ENCODE measurements at regions not wholly inside any gene's neighbourhood (a gene's known extent, or its start where the extent isn't known, plus 50 kb on each side); places are given as distances from the start of the nearest gene placed in this dataset.

DNA sequence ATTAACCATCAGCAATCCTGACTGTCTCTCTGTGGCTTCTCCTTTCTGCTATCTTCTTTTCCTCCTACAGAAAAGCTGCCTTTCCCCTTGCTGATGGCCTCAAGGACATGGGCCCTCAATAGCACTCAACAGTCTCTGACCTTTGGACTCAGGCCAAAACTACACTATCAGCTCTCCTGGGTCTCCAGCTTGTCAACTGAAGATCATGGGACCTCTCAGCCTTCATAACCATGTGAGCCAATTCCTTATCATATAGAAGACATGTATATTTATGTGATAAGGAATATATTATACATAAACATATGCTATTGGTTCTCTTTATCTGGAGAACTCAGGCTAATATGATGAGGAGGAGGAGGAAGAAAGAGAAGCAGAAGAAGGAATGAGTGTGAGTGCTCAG lies 91.8 kb upstream of the GJB5 start:
- DNase-seq (no peak), ATAC-seq (ENCODE audit: insufficient read depth, low read depth) (no peak)
- Histone ChIP-seq H2AFZ (ENCODE audit: low read depth, low read length) (no peak overlapping the region), H3K4me1 (ENCODE audit: insufficient read depth, low read length) (no peaks in the 10 kb centered on the region), H3K9me3 (ENCODE audit: insufficient read depth, low read length, severe bottlenecking) (no peaks in the 10 kb centered on the region), H3K4me3 (ENCODE audit: low read depth in 1 of 2, low read length in 2 of 2) (no peak overlapping the region), H3K27ac (ENCODE audit: low read length) (no peak overlapping the region), H3K79me2 (ENCODE audit: insufficient read depth, low read length) (no peaks in the 10 kb centered on the region), H3K27me3 (ENCODE audit: insufficient read depth, low read length, poor library complexity) (peaks cover 10% of the 10 kb centered on the region), H3K4me2 (ENCODE audit: insufficient read depth, low read length) (no peak overlapping the region), H3K9ac (ENCODE audit: low read depth, low read length) (no peak overlapping the region), H4K20me1 (ENCODE audit: insufficient read depth, low read length) (no peaks in the 10 kb centered on the region), H3K36me3 (ENCODE audit: insufficient read depth, low read length) (no peaks in the 10 kb centered on the region)
- no peak for TF ChIP-seq EZH2 (IDR thresholded peaks at IDR 0.05; ENCODE audit: borderline replicate concordance, low read depth, low read length, severe bottlenecking)
- TF ChIP-seq, protein P1, sequence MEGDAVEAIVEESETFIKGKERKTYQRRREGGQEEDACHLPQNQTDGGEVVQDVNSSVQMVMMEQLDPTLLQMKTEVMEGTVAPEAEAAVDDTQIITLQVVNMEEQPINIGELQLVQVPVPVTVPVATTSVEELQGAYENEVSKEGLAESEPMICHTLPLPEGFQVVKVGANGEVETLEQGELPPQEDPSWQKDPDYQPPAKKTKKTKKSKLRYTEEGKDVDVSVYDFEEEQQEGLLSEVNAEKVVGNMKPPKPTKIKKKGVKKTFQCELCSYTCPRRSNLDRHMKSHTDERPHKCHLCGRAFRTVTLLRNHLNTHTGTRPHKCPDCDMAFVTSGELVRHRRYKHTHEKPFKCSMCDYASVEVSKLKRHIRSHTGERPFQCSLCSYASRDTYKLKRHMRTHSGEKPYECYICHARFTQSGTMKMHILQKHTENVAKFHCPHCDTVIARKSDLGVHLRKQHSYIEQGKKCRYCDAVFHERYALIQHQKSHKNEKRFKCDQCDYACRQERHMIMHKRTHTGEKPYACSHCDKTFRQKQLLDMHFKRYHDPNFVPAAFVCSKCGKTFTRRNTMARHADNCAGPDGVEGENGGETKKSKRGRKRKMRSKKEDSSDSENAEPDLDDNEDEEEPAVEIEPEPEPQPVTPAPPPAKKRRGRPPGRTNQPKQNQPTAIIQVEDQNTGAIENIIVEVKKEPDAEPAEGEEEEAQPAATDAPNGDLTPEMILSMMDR (IDR thresholded peaks at IDR 0.05; ENCODE audit: borderline replicate concordance, extremely low read depth, low read length, poor library complexity, severe bottlenecking), result no peak

DNA sequence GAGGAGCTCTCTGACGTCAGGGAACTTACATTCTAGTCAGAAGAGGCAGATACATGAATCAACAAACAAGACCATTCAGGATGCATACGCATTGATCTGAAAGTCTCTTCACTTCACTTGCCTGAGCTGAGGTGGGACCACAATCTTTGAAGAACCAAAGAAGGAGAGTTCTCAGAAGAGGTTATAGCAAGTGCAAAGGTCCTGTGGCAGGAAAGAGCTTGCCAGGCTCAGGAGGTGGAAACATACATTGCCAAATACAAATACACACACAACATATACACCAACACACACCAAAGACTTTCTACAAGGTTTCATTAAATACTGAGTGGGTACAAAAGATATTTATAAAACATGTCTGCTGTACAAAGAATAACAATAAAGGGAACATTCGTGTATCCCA lies 86.8 kb upstream of the GJB5 start:
- no peak for ATAC-seq (ENCODE audit: insufficient read depth, low read depth)

DNA sequence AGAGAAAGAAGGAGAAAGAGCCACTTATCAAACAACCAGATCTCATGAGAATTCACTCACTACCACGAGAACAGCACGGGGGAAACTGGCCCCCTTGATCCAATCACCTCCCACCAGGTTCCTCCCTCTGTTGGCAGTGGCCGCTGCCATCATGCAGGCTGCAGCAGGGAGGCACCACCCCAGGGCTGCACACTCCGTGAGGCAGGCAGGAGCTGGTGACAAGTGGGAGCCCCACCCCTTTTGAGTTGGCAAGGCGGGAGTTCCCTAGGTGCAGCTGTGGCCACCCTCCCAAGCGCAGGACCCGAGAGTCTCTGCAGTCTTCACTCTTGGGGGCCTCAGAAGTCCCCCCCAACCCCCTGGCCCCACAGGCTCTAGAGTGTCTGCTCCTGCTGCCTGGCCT lies 83.9 kb upstream of the GJB5 start:
- no peaks in the 10 kb centered on the region for H3K79me2 ChIP-seq (ENCODE audit: insufficient read depth, low read length)
- H3K27me3 ChIP-seq (ENCODE audit: insufficient read depth, low read length, poor library complexity), result no peaks in the 10 kb centered on the region
- DNase-seq (no peak), ATAC-seq (ENCODE audit: insufficient read depth, low read depth) (no peak)
- no peak overlapping the region for H3K4me2 ChIP-seq (ENCODE audit: insufficient read depth, low read length)
- TF ChIP-seq EZH2 (IDR thresholded peaks at IDR 0.05; ENCODE audit: borderline replicate concordance, low read depth, low read length, severe bottlenecking), result no peak
- TF ChIP-seq, protein P1 (IDR thresholded peaks at IDR 0.05; ENCODE audit: borderline replicate concordance, extremely low read depth, low read length, poor library complexity, severe bottlenecking), result no peak
- no peak overlapping the region for H3K9ac ChIP-seq (ENCODE audit: low read depth, low read length)
- no peak overlapping the region for H3K27ac ChIP-seq (ENCODE audit: low read length)
- H3K9me3 ChIP-seq (ENCODE audit: insufficient read depth, low read length, severe bottlenecking), result peaks cover 7% of the 10 kb centered on the region
- no peaks in the 10 kb centered on the region for H3K36me3 ChIP-seq (ENCODE audit: insufficient read depth, low read length)
- H4K20me1 ChIP-seq (ENCODE audit: insufficient read depth, low read length), result no peaks in the 10 kb centered on the region
- no peaks in the 10 kb centered on the region for H3K4me1 ChIP-seq (ENCODE audit: insufficient read depth, low read length)
- H2AFZ ChIP-seq (ENCODE audit: low read depth, low read length), result no peak overlapping the region
- no peak overlapping the region for H3K4me3 ChIP-seq (ENCODE audit: low read depth in 1 of 2, low read length in 2 of 2)

More for the DNA sequence above, 86.8 kb upstream of the GJB5 start:
- Histone ChIP-seq H3K79me2 (ENCODE audit: insufficient read depth, low read length) (no peaks in the 10 kb centered on the region), H3K4me2 (ENCODE audit: insufficient read depth, low read length) (no peak overlapping the region), H3K4me1 (ENCODE audit: insufficient read depth, low read length) (no peaks in the 10 kb centered on the region), H4K20me1 (ENCODE audit: insufficient read depth, low read length) (no peaks in the 10 kb centered on the region), H3K4me3 (ENCODE audit: low read depth in 1 of 2, low read length in 2 of 2) (no peak overlapping the region), H3K9ac (ENCODE audit: low read depth, low read length) (no peak overlapping the region), H3K36me3 (ENCODE audit: insufficient read depth, low read length) (no peaks in the 10 kb centered on the region), H3K9me3 (ENCODE audit: insufficient read depth, low read length, severe bottlenecking) (peaks cover 7% of the 10 kb centered on the region), H2AFZ (ENCODE audit: low read depth, low read length) (no peak overlapping the region), H3K27me3 (ENCODE audit: insufficient read depth, low read length, poor library complexity) (no peaks in the 10 kb centered on the region), H3K27ac (ENCODE audit: low read length) (no peak overlapping the region)
- TF ChIP-seq, protein P1 (IDR thresholded peaks at IDR 0.05; ENCODE audit: borderline replicate concordance, extremely low read depth, low read length, poor library complexity, severe bottlenecking), result no peak
- TF ChIP-seq EZH2 (IDR thresholded peaks at IDR 0.05; ENCODE audit: borderline replicate concordance, low read depth, low read length, severe bottlenecking), result no peak
- DNase-seq, result no peak

DNA sequence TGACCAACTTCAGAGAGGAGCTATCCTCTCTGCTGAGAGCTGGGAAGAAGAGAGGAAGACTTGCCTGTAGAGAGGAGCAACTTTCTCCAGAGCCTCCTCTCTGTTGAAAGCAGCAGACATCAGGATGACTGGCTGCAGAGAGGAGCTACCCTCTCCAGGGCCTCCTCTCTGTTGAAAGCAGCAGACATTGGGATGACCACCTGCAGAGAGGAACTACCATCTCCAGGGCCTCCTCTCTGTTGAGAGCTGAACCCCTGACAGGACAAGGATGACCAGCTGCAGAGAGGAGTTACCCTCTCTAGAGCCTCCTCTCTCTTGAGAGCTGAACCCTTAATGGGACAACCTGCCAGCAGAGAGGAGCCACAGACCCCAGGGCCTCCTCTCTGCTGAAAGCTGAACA lies 83.0 kb upstream of the GJB5 start:
- Histone ChIP-seq H3K9me3 (ENCODE audit: insufficient read depth, low read length, severe bottlenecking) (peaks cover 7% of the 10 kb centered on the region), H3K4me1 (ENCODE audit: insufficient read depth, low read length) (no peaks in the 10 kb centered on the region), H3K27ac (ENCODE audit: low read length) (no peak overlapping the region), H4K20me1 (ENCODE audit: insufficient read depth, low read length) (no peaks in the 10 kb centered on the region), H3K27me3 (ENCODE audit: insufficient read depth, low read length, poor library complexity) (no peaks in the 10 kb centered on the region), H3K4me3 (ENCODE audit: low read depth in 1 of 2, low read length in 2 of 2) (no peak overlapping the region), H2AFZ (ENCODE audit: low read depth, low read length) (no peak overlapping the region), H3K4me2 (ENCODE audit: insufficient read depth, low read length) (no peak overlapping the region), H3K36me3 (ENCODE audit: insufficient read depth, low read length) (no peaks in the 10 kb centered on the region), H3K79me2 (ENCODE audit: insufficient read depth, low read length) (no peaks in the 10 kb centered on the region), H3K9ac (ENCODE audit: low read depth, low read length) (no peak overlapping the region)
- DNase-seq (no peak), ATAC-seq (ENCODE audit: insufficient read depth, low read depth) (no peak)
- TF ChIP-seq, protein P1 (IDR thresholded peaks at IDR 0.05; ENCODE audit: borderline replicate concordance, extremely low read depth, low read length, poor library complexity, severe bottlenecking), result no peak
- no peak for TF ChIP-seq EZH2 (IDR thresholded peaks at IDR 0.05; ENCODE audit: borderline replicate concordance, low read depth, low read length, severe bottlenecking)

Data from DND-41 (cell line).